ENCODE measurements at regions not wholly inside any gene's neighbourhood (a gene's known extent, or its start where the extent isn't known, plus 50 kb on each side); places are given as distances from the start of the nearest gene placed in this dataset.

DNA sequence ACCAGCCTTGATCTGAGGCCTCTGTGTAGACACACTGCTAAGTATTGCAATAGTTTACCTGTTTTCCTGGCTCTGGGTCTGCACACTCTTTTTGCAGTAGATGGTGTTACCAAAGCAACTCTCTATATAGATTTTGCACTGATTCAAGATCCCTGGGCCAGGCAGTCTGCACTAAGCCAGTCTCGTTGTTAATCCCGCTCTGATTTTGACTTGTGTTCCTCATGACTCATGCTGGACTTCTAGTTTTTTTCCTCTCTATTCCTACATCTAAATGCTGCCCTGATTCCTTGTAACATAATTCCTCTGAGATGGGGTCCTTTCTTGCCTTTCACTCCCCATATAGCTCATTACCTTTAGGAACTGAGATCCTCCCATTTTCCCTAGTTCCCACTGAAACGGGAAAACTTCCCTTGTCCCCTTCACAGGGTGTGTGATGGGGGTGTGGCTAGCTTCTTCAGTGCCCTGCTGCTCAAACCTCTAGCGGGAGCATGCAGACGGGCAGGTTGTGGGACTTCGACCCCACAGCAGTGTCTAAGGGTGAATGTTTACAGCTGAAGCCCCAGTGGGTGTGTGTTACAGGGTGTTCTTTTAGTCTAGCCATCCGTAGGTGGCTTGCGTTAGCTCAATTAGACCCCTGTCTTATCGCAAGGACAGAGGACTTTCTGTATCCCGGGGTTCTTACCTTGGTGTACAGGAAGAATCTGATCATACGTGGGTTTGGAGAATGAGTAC lies 106.5 kb upstream of the RAB3GAP2 start (continued):
- TF ChIP-seq REST (IDR thresholded peaks at IDR 0.05; ENCODE audit: low read depth, low read length) (no peak), TCF12 (IDR thresholded peaks at IDR 0.05) (no peak)

DNA sequence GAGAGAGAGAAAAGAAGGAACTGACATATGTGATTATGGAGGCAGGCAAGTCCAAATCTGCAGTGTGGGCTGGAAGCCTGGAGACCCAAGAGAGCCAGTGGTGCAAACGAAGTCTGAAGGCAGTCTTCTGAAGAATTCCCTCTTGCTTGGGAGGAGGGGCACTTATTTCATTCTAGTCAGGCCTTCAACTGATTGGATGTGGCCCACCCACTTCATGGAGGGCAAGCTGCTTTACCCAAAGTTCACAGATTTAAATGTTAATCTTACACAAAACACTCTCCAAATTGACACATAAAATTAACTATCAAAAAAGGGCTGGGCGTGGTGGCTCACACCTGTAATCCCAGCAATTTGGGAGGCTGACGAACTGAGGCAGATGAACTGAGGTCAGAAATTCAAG lies 103.5 kb upstream of the RAB3GAP2 start:
- H3K9me2 ChIP-seq, result no peaks in the 10 kb centered on the region
- POLR2A ChIA-PET, result no interaction called here
- no peak for DNase-seq
- peaks cover under 1% of the 10 kb centered on the region for H3F3A ChIP-seq (replicated peaks; ENCODE audit: insufficient read depth)
- no peaks in the 10 kb centered on the region for H3K27me3 ChIP-seq (ENCODE audit: insufficient read depth)
- H3K4me1 ChIP-seq (ENCODE audit: control insufficient read depth in 1 of 2, insufficient read depth in 2 of 2, low read depth in 1 of 2, low read length in 1 of 2), result peaks cover 4 to 7% of the 10 kb centered on the region in 2 experiments
- no peak overlapping the region for H2AFZ ChIP-seq (ENCODE audit: low read depth)
- no peaks in the 10 kb centered on the region for H3K36me3 ChIP-seq (replicated peaks in 1 of 2; ENCODE audit: control insufficient read depth in 1 of 2, insufficient read depth in 2 of 2, low read length in 1 of 2)
- H3K4me3 ChIP-seq (ENCODE audit: low read depth in 2 of 2, low read length in 1 of 2), result no peak overlapping the region
- no peaks in the 10 kb centered on the region for H4K20me1 ChIP-seq (ENCODE audit: insufficient read depth)
- no peak overlapping the region for H3K4me2 ChIP-seq
- H3K27ac ChIP-seq (ENCODE audit: low read depth in 2 of 2, low read length in 1 of 2), result no peak overlapping the region
- TF ChIP-seq NFIC (IDR thresholded peaks at IDR 0.05; ENCODE audit: borderline replicate concordance) (no peak), CHD2 (IDR thresholded peaks at IDR 0.05; ENCODE audit: low read length, partially characterized antibody) (no peak)
- TF ChIP-seq, protein P1, sequence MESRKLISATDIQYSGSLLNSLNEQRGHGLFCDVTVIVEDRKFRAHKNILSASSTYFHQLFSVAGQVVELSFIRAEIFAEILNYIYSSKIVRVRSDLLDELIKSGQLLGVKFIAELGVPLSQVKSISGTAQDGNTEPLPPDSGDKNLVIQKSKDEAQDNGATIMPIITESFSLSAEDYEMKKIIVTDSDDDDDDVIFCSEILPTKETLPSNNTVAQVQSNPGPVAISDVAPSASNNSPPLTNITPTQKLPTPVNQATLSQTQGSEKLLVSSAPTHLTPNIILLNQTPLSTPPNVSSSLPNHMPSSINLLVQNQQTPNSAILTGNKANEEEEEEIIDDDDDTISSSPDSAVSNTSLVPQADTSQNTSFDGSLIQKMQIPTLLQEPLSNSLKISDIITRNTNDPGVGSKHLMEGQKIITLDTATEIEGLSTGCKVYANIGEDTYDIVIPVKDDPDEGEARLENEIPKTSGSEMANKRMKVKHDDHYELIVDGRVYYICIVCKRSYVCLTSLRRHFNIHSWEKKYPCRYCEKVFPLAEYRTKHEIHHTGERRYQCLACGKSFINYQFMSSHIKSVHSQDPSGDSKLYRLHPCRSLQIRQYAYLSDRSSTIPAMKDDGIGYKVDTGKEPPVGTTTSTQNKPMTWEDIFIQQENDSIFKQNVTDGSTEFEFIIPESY (IDR thresholded peaks at IDR 0.05; ENCODE audit: borderline replicate concordance, low read depth), result no peak
- 56% methylated on average over 3 of the region's 3 CpGs for WGBS (ENCODE audit: low lambda C conversion rate)
- CTCF ChIA-PET, result no interaction called here
- no peaks in the 10 kb centered on the region for H3K9me3 ChIP-seq
- no peak overlapping the region for H3K9ac ChIP-seq
- H3K79me2 ChIP-seq (ENCODE audit: insufficient read depth), result no peaks in the 10 kb centered on the region

- no peaks in the 10 kb centered on the region for H3K27me3 ChIP-seq (ENCODE audit: insufficient read depth)
- no peak overlapping the region for H3K27ac ChIP-seq (ENCODE audit: low read depth in 2 of 2, low read length in 1 of 2)
- WGBS (ENCODE audit: low lambda C conversion rate), result 94% methylated on average over 2 of the region's 2 CpGs
- no peak overlapping the region for H3K9ac ChIP-seq
- ChIA-PET CTCF (no interaction called here), POLR2A (no interaction called here)
- H2AFZ ChIP-seq (ENCODE audit: low read depth), result no peak overlapping the region
- no peak overlapping the region for H3K4me2 ChIP-seq
- H3F3A ChIP-seq (replicated peaks; ENCODE audit: insufficient read depth), result peaks cover 13% of the 10 kb centered on the region
- no peaks in the 10 kb centered on the region for H3K36me3 ChIP-seq (replicated peaks in 1 of 2; ENCODE audit: control insufficient read depth in 1 of 2, insufficient read depth in 2 of 2, low read length in 1 of 2)
- H3K9me2 ChIP-seq, result no peaks in the 10 kb centered on the region
- H3K4me3 ChIP-seq (ENCODE audit: low read depth in 2 of 2, low read length in 1 of 2), result no peak overlapping the region
- H4K20me1 ChIP-seq (ENCODE audit: insufficient read depth), result no peaks in the 10 kb centered on the region
- no peaks in the 10 kb centered on the region for H3K79me2 ChIP-seq (ENCODE audit: insufficient read depth)
- H3K4me1 ChIP-seq (ENCODE audit: control insufficient read depth in 1 of 2, insufficient read depth in 2 of 2, low read depth in 1 of 2, low read length in 1 of 2), result peaks cover 17 to 19% of the 10 kb centered on the region in 2 experiments
- DNase-seq, result no peak
- no peaks in the 10 kb centered on the region for H3K9me3 ChIP-seq
- no peak for TF ChIP-seq RFX5 (IDR thresholded peaks at IDR 0.05; ENCODE audit: low read length)
- TF ChIP-seq USF2 (IDR thresholded peaks at IDR 0.05; ENCODE audit: borderline replicate concordance, low read depth, low read length), result no peak
- TF ChIP-seq USF1 (IDR thresholded peaks at IDR 0.05; ENCODE audit: borderline replicate concordance, low read depth), result no peak
- TF ChIP-seq ELF1 (IDR thresholded peaks at IDR 0.05), result no peak
- no peak for TF ChIP-seq FOXM1 (IDR thresholded peaks at IDR 0.05; ENCODE audit: low read depth)
- TF ChIP-seq NFIC (IDR thresholded peaks at IDR 0.05; ENCODE audit: borderline replicate concordance), result no peak
- TF ChIP-seq POLR2AphosphoS5 (IDR thresholded peaks at IDR 0.05; ENCODE audit: low read depth, low read length), result no peak
- TF ChIP-seq, protein P1 (IDR thresholded peaks at IDR 0.05; ENCODE audit: borderline replicate concordance, low read depth), result no peak
Observed at GRCh38 chr1:220374449-220374848, 102.2 kb upstream of the RAB3GAP2 start.
